ENCODE measurements at regions not wholly inside any gene's neighbourhood (a gene's known extent, or its start where the extent isn't known, plus 50 kb on each side); places are given as distances from the start of the nearest gene placed in this dataset.

GRCh38 chr10:117718986-117719920, 176.7 kb downstream of the EMX2 start:
- DNase-seq = no peak

GRCh38 chr10:117720931-117721835, 178.6 kb downstream of the EMX2 start:
- no peak for DNase-seq

DNA sequence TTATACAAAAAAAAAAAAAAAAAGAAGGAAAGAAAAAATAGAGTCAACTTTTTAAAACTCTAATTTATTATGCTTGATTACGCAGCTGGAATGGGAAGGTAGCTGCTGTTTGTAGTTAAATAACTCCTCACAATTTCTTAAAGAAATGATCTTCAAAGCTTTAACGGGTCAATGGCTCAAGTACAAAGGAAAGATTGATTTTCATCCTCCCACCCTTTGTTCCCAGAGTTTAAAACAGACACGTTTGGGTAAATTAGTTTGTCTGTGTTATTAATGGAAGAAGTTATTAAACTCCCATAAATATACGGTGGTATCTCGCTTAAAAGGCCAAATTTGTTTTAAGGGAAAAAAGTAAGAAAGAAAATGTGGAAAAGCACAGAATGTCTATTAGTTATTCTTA, 179.3 kb downstream of the EMX2 start:
- no peak for DNase-seq

DNA sequence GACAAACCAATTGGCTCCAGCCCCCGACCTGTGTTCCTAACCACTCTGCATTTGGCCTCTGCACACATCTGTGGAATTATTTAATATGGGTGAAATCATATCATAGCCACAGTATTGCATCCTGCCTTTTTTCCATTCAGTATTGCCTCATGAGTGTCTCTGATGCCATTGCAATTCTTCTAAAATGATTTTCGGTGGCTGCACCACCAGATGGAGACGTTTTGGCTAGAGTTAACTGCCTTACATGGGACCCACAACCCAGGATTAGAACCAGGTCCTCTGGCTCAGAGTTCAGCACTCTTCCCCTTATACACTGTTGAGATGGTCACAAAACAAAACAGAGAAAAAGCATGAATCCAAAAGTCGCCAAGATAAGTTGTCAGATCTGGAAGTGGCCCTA, 180.8 kb downstream of the EMX2 start:
- no peak for DNase-seq

DNA sequence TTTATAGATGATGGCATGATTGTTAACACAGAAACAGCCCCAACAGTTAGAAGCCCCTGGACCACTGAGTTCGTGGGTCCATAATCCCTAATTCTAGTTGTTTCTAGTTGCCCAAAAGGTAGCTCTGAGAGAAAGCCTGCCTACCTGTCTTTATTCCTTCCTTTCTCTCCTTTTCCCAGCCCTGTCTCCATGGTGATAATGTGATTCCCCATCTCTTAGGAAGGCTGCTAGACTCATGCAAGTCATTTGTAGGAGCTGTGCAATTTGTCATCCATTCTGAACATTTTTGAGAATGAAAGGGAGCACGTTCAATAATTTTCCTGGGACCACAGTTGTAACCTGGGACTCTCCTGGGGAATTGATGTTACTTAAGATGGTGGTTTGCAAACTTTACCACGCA, 183.4 kb downstream of the EMX2 start:
- DNase-seq = no peak

- no peak for DNase-seq
Measured at GRCh38 chr10:117726596-117727295, 184.2 kb downstream of the EMX2 start.

- no peak for DNase-seq
Measured at GRCh38 chr10:117727421-117727820, 184.9 kb downstream of the EMX2 start.

DNA sequence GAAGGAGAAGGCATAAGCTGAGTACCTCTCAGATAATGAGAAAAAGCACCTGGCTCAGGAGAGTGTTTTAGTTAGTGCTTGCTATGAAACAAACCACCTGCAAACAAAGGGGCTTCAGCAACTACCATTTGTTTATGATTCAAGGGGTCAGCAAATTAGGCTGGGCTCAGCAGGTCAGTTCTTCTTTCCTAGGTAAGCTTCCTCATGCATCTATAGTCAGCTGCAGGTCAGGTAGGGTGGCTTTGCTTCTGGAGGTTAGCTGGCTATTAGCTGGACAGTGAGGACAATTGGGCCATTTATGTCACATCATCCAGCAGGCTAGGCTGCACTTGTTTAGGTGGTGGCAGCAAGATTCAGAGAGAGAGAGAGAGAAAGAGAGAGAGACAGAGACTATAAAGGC, 185.5 kb downstream of the EMX2 start:
- DNase-seq = no peak

- no peak for DNase-seq
Measured at GRCh38 chr10:117729156-117729555, 186.6 kb downstream of the EMX2 start.

DNA sequence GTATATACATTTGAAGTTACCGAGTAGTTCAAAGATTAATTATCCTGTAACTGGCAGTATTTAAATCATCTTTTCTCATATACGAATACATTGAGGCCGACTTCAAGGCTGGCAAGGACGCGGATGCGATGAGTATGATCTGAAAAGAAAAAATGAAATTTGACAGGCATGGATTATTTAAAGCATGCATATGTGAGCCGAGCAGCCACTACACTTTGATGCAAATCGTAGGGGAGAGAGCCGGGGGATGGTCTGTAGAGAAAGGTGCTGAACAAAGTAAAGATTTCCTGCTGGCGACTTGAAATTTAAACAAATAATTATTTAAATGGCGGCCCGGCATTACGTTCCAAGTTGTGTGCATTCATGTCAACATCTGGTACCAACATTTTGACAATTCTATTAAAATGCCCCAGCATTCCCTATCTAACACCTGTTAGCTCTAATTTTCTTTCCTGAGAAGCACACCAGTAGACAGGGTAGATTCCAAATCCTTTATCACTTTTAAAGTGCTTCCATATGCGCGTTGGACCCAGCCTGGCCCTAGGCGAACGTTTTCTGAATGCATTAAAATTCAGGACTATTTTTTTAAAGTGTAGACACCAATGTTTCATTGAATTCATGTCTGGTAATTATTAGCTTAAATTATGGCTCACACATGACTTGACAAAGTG, 188.7 kb downstream of the EMX2 start:
- DNase-seq = no peak

DNA sequence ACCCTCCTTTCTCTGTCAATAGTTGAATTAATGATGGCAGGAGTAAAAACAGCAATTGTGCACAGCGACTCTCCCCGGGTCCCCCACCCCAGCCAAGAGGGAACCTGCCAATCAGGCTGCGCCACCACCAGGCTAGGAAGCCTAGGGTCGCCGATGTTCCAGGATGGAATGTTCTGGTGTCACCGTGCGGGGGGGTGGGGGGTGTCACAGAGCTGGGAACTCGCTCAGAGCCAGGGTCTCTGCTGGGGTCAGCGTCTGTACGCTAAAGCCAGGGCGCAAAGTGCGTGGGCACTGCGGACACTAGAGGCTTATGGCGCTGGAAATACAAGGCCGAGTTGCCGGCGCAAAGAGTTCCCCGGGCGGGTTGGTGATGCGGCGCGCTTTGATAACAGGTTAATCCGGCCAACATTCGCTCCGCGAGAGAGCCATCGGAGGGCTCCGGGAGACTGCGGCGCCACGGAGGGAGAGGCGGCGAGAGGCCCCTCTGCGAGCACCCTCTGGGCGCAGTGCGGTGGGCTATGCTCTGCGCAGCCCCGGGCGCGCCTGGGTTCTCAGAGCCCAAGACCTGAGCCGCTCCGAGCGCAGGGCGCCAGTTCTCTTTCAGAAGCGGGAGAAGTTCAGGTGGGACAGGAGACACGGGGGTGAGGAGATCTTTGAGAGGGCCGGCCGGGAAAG, 192.3 kb downstream of the EMX2 start:
- DNase-seq = no peak

GRCh38 chr10:117736655-117737054, 194.1 kb downstream of the EMX2 start:
- DNase-seq = no peak

GRCh38 chr10:117740088-117740487, 197.5 kb downstream of the EMX2 start:
- DNase-seq = no peak

GRCh38 chr10:117740691-117741222, 198.2 kb downstream of the EMX2 start:
- DNase-seq = no peak

- DNase-seq = no peak
Measured at GRCh38 chr10:117741524-117741923, 199.0 kb downstream of the EMX2 start.

- no peak for DNase-seq
Measured at GRCh38 chr10:117743509-117743908, 201.0 kb downstream of the EMX2 start.

- no peak for DNase-seq
Measured at GRCh38 chr10:117745301-117745700, 202.8 kb downstream of the EMX2 start.

DNA sequence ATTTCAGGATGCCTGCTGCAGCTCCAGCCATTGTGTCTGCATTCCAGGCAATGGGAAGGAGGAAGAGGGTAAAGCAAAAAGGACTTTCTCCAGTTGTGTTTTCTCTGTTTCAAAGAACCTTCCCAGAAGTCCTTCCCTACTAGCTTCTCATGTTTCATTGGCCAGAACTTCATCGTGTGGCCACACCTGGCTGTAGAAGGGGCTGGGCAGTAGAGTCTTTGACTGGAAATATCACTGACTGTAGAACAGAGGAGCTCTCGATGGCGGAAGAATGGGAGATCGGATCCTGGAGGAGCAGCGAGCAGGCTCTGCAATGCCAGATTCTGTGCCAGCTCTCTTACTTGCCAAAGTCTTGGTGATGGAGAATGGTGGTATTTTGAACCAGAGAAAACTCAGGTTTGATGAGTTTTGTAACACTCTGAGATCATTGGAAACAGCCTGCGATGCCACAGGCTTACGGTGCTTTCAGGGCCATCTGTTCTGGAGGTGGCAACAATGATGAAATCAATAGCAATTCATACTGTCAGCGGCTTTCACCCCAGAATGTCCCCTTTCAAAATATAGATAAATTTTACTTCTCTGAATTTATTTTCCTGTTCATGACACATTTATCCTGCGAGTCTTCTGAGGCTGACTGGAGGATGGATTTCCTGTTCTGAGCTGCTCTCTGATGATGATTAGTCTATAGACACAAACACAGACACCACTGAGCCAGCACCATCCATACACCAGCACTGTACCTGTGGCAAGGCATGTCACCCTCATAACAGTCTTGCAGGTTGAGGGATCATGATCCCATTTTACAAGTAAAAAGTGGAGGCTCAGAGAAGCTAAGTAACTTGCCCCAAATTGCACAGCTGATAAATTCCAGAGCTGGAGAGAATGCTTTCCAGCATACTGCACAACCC, 204.2 kb downstream of the EMX2 start:
- DNase-seq = no peak

DNA sequence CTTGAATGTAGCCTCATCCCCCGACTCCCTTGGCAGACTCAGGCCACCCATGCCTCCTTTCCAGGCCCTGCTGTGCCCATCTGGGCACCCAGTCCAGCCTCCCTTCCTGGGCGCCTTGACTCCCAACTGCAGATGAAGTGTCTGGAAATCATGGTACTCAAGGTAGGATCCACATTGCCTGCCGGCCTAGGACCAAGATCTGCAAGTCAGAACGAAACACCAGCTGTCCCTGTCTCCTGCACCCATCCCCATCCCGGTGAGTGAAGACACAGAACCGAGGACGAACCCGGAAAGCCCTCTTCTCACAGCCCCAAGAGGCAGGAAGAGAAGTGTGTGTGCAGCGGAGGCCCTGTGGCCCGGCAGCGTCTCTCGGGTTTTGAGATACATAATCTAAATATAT, 205.1 kb downstream of the EMX2 start:
- no peak for DNase-seq

GRCh38 chr10:117748058-117748457, 205.5 kb downstream of the EMX2 start:
- DNase-seq = no peak

Measured in C1 segment of cervical spinal cord (tissue), 14 donors.